Tongue (tissue), 1 donor: ENCODE measurements at regions not wholly inside any gene's neighbourhood (a gene's known extent, or its start where the extent isn't known, plus 50 kb on each side); places are given as distances from the start of the nearest gene placed in this dataset.
"Not testable (repeated sequence)": the region's sequence is repeated elsewhere in the genome, so short reads cannot be mapped to it uniquely, and the experiment has no call there.

Experiments used
- DNase-seq: peaks from one replicate; pipeline ENCODE4 v3.0.0-alpha.2; 2015

GRCh38 chr7:68756986-68757495, 841.2 kb upstream of the AUTS2 start:
- no peak for DNase-seq

DNA sequence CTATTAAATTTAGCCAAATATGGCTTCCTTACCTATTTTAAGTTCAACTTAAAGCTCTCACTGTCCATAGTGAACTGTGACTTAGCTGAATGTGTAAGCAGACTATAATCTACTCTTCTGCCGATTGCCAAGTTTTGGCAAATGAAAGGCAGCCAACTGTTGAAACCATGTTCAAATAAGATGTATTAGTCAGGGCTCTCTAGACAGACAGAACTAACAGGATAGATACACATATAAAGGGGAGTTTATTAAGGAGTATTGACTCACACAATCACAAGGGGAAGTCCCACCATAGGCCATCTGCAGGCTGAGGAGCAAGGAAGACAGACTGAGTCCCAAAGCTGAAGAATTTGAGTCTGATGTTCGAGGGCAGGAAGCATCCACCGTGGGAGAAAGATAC, 837.7 kb upstream of the AUTS2 start:
- no peak for DNase-seq

DNA sequence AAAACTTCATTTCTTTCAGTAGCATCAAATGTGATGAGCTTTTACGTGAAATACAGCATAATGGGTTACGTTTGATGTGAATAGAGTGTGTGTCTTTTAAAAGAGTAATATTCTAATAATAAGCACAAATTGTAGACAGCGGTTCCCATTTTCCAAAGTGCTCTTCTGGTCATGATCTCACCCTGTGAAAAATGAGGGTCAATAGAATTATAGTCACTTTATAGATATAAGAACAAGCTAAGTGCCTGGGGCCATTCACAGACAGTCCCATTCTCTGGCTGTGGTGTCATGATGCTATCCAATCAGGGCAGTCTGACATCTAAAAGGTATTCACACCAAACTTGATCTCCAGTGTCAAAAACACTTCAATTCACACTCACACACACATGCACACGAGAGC, 830.8 kb upstream of the AUTS2 start:
- DNase-seq: no peak

DNA sequence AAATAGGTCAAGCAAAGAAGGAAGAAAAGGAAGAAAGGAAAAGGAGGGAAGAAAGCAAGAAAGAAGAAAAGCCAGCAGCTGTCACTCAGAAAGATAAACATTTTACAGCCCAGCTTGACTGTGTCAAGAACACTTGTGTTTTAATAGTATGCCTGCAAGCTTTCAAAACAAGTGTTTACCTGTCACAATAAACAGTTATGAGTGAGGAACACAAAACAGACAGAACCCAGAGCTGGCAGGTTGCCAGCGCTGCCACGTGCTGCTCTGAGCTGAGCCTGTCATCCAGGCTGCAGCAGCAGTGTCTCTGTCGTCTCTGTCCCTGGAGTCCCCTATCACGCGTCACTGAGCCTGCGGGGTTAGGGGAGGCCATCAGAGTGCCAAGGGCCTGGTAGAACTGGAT, 827.6 kb upstream of the AUTS2 start:
- peak; percentile 72 for DNase-seq

GRCh38 chr7:68776326-68776725, 821.9 kb upstream of the AUTS2 start:
- DNase-seq: no peak

GRCh38 chr7:68783684-68784083, 814.6 kb upstream of the AUTS2 start:
- DNase-seq: no peak

- DNase-seq: no peak
Measured at GRCh38 chr7:68785036-68785435, 813.2 kb upstream of the AUTS2 start.

DNA sequence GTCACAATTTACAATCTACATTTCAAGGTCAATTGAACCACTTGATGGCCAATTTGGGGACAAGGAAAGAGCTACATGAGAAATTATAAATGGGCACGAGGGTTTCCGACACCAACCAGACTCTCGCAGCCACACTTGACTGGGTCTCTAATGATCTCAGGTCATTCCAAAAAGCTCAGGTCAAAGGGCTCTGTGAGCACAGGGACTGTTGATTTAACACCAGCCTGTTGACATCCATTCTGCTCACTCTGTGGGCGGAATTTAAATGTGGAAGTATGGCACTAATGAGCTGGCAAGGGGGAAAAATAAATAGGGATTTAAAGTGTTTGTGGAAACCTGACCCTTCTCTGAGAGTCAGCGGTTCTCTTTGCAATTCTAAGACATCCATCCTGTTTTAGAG, 810.7 kb upstream of the AUTS2 start:
- DNase-seq: no peak

- not testable (repeated sequence) for DNase-seq
Measured at GRCh38 chr7:68788529-68788928, 809.7 kb upstream of the AUTS2 start.

DNA sequence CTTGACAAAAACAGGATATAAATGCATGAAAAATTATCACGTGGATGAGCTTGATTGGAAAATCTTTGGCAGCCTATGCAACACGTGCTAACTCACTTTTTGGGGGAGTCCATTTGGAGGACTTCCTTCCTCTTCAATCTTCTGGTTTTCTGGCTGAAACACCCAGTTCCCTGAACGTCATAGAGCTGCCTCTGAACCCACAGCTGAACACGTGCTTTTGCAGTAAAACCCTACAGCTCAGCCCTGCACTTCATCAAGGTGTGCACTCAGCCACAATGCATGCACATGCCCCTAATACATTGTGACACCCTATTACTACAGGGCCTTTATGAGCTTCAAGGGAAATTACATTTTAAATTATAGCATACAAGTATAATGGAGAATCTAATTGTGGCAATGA, 808.7 kb upstream of the AUTS2 start:
- DNase-seq: no peak

GRCh38 chr7:68792351-68792750, 805.9 kb upstream of the AUTS2 start:
- DNase-seq: no peak

- DNase-seq: no peak
Measured at GRCh38 chr7:68793513-68793912, 804.8 kb upstream of the AUTS2 start.

DNA sequence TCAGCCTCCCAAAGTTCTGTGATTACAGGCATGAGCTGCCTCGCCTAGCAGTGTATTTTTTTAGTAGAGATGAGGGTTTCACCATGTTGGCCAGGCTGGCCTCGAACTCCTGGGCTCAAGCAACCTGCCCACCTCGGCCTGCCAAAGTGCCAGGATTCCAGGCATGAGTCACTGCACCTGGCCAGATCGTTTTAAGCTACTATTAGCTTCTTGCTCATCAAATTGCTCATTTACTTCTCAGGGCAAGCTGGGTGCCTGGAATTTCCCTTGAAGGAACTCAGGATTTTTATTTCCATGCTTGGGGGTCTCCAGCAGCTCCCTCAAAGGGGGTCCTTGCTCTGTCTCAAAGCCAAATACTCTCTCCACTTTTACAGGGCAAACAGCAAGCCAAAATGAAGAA, 798.0 kb upstream of the AUTS2 start:
- no peak for DNase-seq

DNA sequence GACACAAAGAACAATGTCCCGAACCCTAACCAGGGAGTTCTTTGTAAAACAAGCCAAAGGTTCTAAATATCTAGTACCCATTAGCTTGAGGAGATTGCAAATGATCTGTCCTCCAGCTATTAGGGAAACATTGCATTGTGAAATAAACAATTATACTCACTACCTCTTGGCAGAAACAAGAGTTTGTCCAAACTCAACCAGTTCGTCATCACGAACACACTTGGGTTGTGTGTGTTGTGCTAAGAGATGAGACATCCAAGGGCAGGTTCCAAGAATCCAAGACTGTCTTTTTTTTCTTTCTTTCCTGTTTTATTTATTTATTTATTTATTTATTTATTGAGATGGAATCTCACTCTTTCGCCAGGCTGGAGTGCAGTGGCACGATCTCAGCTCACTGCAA, 793.1 kb upstream of the AUTS2 start:
- DNase-seq: no peak

DNA sequence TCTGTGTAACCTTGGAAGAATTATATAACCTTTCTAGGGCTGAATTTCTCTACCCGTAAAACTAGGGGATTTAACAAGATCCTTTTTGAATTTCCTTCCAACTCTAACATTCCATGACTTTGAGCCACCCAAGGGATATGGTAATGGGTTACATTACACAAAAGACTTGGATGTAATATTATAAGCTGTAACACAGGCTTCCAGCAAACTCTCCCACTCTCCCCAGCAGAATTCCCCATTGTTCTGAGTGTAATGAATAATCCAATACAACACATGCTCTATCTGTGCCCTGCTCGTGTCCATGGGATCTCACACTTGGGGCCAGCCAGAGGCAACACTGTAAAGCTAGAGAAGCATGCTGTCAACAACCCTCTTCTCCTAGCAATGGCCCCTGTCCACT, 790.6 kb upstream of the AUTS2 start:
- DNase-seq: peak; percentile 44

GRCh38 chr7:68813551-68814080, 784.7 kb upstream of the AUTS2 start:
- peak; percentile 5 for DNase-seq

DNA sequence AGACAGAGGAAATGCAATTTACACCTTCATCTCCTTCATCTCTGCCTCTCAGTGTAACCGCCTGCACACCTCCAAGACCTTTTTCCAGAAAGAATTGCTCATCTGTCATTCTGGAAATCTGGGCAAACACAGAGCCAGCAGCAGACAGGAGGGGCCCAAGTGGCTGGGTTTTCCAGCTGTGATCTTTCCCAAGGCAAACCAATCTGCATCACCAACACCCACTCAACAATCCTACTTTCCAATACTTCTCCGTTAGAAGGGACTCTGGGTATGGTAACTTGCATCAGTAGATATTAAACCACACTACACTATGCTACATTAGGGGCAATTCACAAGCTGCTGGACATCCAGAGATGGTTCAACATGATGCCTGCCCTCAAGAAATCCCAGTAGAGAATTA, 781.8 kb upstream of the AUTS2 start:
- DNase-seq: no peak

- DNase-seq: no peak
Measured at GRCh38 chr7:68820321-68820720, 778.0 kb upstream of the AUTS2 start.

GRCh38 chr7:68821846-68822245, 776.4 kb upstream of the AUTS2 start:
- no peak for DNase-seq

DNA sequence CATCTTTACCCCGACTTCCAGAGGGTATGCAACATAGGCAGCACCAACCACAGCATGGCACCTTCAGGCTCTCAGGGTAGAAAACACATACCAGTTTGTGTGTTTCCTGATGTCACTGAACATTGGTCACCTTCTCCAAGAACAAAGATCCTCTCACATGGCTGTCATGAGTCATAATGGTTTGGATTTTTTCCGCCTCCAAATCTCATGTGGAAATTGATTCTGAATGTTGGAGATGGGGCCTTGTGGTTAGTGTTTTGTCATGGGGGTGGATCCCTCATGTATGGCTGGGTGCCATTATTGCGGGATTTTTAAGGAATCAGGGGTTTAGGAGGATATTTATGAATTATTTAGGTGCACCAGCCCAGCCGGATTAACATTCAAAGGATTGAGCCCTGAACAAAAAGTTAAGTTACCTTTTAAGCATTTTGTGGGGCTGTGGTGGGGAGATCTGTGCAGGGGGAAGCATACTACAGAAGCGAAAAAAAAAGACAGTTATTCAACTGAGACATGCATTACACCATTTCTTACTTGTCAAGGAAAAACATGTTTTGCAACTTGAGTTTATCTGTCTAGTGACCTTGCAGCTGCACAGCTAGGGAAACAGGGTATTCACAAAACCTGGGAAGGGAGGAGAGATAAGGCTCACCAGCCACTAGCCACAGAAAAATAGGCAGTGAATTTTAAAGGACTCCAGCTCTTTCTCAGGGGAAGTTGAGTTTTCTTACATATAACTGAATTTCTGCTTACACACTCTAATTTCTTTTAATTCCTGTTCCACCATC, 774.1 kb upstream of the AUTS2 start:
- no peak for DNase-seq

GRCh38 chr7:68828575-68828974, 769.7 kb upstream of the AUTS2 start:
- DNase-seq: no peak

GRCh38 chr7:68833422-68833821, 764.9 kb upstream of the AUTS2 start:
- peak; percentile 13 for DNase-seq

DNA sequence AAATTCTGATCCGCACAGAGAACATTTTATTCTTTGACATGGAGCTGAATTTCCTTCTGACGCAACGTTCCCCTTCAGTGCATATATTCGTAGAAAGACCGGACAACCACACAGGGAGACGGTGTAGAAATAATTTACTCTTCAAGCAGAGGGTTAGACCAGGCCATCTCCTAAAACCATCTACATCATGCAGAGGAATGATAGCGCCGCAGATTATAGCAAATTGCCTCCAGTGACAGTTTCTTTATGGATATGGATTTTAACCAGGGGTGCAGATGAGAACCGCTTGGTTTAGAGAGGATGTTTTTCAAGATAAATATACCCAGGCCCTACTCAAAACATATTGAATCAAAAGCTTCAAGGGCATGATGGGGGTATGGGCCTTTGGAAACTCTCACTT, 759.3 kb upstream of the AUTS2 start:
- DNase-seq: no peak

DNA sequence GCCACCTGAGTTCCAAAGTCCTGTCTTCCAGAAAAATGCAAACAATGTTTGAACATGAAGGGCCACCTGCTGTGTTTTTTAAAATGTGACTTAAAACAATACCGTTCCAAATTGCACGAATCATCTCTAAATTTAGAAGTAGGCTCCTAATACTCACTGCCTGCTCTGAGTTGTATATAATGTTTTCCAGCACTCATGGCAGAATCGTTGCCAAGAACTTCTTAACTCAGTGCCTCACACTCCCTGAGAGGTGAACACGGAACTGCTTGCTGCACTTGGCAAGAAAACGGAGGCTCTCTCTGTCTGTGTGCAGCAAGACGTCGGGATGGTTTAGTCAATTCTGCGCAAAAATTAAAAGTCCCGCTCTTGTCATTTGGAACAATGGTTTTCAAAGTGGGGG, 757.3 kb upstream of the AUTS2 start:
- DNase-seq: peak; percentile 85
